COLO829 (cell line): ENCODE measurements at regions not wholly inside any gene's neighbourhood (a gene's known extent, or its start where the extent isn't known, plus 50 kb on each side); places are given as distances from the start of the nearest gene placed in this dataset.

ENCODE experiments used
- DNase-seq: peaks from one replicate; pipeline ENCODE4 v3.0.0; 2012; ENCODE audit warnings: low spot score

- DNase-seq, result no peak
Measured at GRCh38 chr6:134739299-134740026, 210.4 kb downstream of the ALDH8A1 start.

DNA sequence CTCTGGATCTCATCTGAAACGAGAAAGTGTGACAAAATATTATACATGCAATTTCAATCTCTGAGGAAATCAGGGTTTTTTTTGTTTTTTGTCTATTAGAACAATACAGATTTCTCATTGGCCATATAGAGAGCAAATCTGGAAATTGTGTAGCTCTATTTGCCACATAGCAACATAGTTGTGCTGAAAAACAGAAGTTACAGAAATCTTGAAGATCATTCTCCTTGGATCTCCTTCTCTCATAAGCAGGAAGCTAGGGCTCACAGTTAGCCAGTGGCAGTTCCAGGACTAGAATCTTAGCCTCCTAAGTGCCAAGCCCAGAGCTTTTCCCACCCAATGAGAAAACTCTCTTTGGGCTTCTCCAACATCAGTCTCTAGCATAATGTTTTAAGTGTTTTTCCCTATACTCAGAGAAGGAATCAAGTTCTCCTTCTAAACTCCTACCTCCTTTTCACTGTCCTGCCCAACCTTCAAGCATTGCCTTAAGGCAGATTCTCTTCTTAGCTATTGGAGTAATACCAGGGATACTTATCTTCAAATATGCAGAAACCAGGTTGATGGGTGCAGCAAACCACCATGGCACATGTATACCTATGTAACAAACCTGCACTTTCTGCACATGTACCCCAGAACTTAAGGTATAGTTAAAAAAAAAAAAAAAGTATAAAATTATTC lies 211.6 kb downstream of the ALDH8A1 start:
- no peak for DNase-seq

- no peak for DNase-seq
Measured at GRCh38 chr6:134735461-134735860, 214.4 kb downstream of the ALDH8A1 start.

- no peak for DNase-seq
Measured at GRCh38 chr6:134734312-134734869, 215.5 kb downstream of the ALDH8A1 start.

- DNase-seq, result no peak
Measured at GRCh38 chr6:134733801-134734200, 216.1 kb downstream of the ALDH8A1 start.

GRCh38 chr6:134732763-134733162 lies 217.1 kb downstream of the ALDH8A1 start:
- no peak for DNase-seq

GRCh38 chr6:134731615-134732014 lies 218.3 kb downstream of the ALDH8A1 start:
- no peak for DNase-seq

DNA sequence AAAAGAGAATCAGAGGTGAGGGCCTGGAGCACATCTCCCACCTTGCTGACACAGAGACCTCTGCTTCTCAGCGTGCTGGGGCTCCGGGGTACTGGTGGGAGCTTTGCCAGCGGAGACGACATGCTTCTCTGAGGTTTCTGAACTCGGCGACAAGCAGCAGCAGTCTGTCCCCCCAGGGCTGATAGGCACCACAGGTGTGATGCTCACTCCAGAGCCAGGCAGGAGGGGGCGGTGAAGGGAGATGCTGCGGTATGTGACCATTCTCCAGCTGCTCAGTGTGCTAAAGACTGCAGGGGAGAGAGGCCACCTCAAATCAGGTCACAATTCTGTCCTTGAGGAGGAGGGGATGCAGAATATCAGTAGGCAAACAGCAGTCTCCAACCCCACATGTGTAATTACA lies 219.9 kb downstream of the ALDH8A1 start:
- DNase-seq, result no peak

- no peak for DNase-seq
Measured at GRCh38 chr6:134729561-134729960, 220.3 kb downstream of the ALDH8A1 start.

DNA sequence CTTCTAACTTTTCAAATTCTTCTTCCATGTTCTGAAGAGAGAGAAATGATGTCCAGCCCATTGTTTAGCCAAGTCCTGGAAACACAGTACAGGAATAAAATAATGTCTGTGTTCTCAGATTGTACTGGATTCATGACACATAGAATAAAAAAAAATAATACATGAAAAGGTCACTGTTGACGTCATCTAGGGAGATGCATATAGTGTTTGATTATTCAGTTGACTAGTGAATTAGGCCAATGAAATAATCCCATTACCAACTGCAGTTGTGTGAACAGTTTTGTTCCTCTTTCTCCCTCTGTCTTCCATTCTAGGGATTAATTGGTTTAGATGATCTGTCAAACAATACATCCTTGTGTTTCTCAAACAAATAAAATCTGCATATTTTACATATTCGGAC lies 222.8 kb downstream of the ALDH8A1 start:
- DNase-seq, result peak; percentile 78

DNA sequence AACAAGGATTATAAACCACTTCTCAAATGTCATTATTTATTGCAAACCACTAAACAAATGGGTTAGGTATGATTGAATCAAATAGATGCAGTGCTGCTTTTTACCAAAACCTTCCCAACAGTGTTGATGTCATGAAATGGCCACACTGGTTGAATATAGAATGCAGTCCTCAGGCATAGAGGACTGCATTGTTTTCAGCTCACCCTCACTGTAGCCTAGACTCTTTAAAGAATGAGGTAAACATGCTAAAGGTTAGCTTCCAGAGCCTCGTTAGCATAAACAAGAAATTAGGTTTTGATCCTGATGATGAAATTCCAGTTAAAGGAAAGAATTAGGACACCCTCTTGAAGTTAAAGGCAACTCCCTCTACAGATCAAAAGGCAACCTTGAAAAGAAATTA lies 224.3 kb downstream of the ALDH8A1 start:
- DNase-seq, result peak; percentile 55

GRCh38 chr6:134724771-134725340 lies 225.0 kb downstream of the ALDH8A1 start:
- no peak for DNase-seq

- no peak for DNase-seq
Measured at GRCh38 chr6:134723081-134723871, 226.6 kb downstream of the ALDH8A1 start.

- no peak for DNase-seq
Measured at GRCh38 chr6:134722200-134722870, 227.6 kb downstream of the ALDH8A1 start.

DNA sequence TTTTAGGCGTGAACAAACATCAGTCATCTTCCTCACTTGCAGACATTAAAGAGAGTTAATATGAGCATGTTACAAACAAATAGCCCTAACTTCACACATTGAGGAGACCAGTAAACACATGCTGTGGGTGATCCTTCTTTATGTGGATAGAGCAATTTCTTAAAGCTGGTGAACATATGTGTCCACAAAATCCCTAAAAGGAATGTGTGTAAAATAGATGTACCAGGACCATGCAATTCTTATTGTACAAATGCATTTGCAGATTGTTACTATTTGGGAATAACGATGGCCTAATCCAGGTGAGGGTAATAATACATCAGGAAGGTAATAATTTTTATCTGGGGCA lies 228.9 kb downstream of the ALDH8A1 start:
- DNase-seq, result no peak

DNA sequence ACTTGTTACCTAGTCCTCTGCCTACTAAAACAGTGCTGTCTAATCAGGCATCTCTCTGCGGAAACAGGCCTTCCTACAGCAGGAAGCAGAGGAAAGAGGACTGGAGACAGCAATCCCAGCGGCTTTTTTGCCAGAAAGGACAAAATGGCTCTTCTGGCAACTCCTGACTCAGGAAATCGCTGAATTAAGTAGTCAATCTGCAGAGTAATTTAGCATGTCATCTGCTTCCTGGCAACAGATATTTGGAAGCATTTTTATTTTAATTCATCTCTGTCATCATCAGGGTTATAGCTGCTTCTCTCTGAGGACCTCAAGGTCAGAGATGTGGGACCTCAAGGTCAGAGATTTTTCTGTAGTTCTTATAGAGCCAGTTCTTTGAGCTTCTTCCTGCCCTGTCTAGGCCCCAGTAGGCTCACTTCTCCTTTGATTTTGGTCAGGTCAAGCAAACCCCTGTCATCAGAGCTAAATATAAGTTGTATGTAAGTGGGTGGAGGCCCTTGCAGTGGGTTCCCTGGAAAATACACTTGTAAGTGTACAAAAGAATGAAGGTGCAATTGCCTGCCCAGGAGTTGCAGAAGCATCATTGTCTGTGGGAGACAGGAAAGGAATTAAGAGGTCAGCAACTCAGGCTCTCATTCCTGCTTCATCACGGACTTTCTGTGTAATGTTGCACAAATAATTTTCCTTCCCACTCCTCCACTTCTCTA lies 229.4 kb downstream of the ALDH8A1 start:
- no peak for DNase-seq

- no peak for DNase-seq
Measured at GRCh38 chr6:134719911-134720310, 230.0 kb downstream of the ALDH8A1 start.

GRCh38 chr6:134719286-134719685 lies 230.6 kb downstream of the ALDH8A1 start:
- no peak for DNase-seq

DNA sequence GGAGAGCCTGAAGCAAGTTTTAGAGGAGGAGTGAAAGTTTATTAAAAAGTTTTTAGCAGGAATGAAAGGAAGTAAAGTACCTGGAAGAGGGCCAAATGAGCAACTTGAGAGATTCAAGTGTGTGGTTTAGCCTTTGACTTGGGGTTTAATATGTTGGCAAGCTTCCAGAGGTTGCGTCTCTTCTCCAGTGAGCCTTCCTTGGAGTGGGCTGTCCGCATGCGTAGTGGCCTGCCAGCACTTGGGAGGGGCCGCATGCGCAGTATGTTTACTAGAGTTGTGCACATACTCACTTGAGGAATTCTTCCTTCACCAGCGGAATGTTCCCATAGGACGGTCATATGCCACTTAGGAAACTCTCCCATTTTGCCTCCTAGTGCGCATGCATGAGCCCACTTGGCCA lies 235.2 kb downstream of the ALDH8A1 start:
- peak; percentile 35 for DNase-seq

DNA sequence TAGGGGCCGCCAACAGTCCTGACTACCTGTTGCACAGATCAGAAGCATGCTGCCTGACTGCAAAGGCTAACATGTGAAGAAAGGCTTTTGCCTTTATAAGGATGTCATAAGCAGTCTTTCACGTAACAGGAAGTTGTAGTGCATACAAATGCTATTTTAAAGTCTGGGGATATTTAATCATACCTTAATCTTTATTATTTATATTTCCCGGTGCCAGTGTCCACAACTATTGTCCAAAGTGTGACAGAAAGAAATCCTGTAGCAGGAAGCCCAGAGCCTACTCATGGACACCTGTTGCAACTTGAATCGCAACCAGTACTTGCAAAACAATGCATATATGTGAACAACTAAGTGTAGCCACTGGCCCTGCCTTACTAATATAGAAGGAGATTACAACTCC lies 235.8 kb downstream of the ALDH8A1 start:
- DNase-seq, result no peak

GRCh38 chr6:134712311-134712710 lies 237.6 kb downstream of the ALDH8A1 start:
- no peak for DNase-seq
